Prostate gland (tissue), 2 donors: ENCODE measurements at regions not wholly inside any gene's neighbourhood (a gene's known extent, or its start where the extent isn't known, plus 50 kb on each side); places are given as distances from the start of the nearest gene placed in this dataset.

Source experiments
- DNase-seq: peaks from one replicate; pipeline ENCODE4 v3.0.0-alpha.2; 2019; ENCODE audit warnings: low spot score
- H3K27ac ChIP-seq, 2 donors: fragments of 200-600 bp; sonication (generic); 2 replicates each; pipeline ENCODE4 v1.5.1; 2017 to 2019
- H3K27me3 ChIP-seq: fragments of 200-600 bp; sonication (generic); replicated peaks from 2 replicates; pipeline ENCODE4 v1.5.1; 2019; ENCODE audit not compliant: insufficient read depth
- H3K36me3 ChIP-seq, 2 donors: fragments of 200-600 bp; sonication (generic); 1 replicate in 1 of 2; 2 replicates in 1 of 2; pipeline versions ENCODE4 v1.5.1 to v1.8.1; 2017 to 2019
- H3K4me1 ChIP-seq: fragments of 200-600 bp; sonication (generic); replicated peaks from 2 replicates; pipeline ENCODE4 v1.5.1; 2019
- H3K4me3 ChIP-seq, 2 donors: fragments of 200-600 bp; sonication (generic); 2 replicates each; pipeline ENCODE4 v1.5.1; 2017 to 2019
- H3K9me3 ChIP-seq: fragments of 200-600 bp; sonication (generic); 2 replicates; pipeline ENCODE4 v1.5.1; 2017
- POLR2A ChIP-seq: fragments of 450-650 bp; IDR thresholded peaks from one replicate; pipeline ENCODE4 v1.6.1; 2016; ENCODE audit warnings: antibody characterized with exemption, mild to moderate bottlenecking
- POLR2AphosphoS5 ChIP-seq: sonication (generic); formaldehyde crosslinking; IDR thresholded peaks from one replicate; pipeline ENCODE4 v1.6.1; 2017; ENCODE audit warnings: antibody characterized with exemption
- WGBS: methylation state at CpG from one replicate; pipeline ENCODE4 v1.1.5; 2018; 5-methylcytosine and 5-hydroxymethylcytosine counted together
- intact Hi-C: fragments of 100-400 bp; cut with DNase I; formaldehyde crosslinking; loops from one replicate; pipeline ENCODE4 v1.14.2; 2022
- TF ChIP-seq, protein P1 (sequence below), 4 experiments: fragments of 200-600 bp in 2 of 4; fragments of 450-650 bp in 2 of 4; sonication (generic) in 2 of 4; IDR thresholded peaks; 1 replicate in 3 of 4; 2 replicates in 1 of 4; pipeline ENCODE4 v1.5.1; 2016 to 2019; ENCODE audit warnings: antibody characterized with exemption in 4 of 4, mild to moderate bottlenecking in 2 of 4, moderate library complexity in 2 of 4

DNA sequence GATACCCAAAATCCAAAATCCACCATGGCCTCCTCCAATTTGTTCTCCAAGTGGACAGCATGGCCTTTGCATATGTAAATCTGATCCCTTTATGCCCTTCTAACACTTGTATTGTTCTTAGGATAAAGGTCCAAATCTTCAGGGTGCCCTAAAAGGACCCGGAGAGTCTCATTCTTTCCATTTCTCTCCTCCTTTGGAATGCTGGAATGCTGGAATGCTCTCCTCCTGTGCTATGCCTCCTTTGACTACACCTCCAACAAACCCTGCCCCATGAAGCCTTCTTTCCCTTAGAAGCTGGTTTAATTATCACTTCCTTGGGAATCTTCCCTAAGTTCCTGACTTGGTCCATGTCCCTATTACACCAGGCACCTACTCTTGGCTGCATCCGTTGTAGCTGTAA lies 484.8 kb upstream of the RUNX1 start:
- WGBS = 96% methylated on average over 2 of the region's 2 CpGs
- no peak for DNase-seq
- H3K9me3 ChIP-seq = no peaks in the 10 kb centered on the region
- H3K4me1 ChIP-seq = no peaks in the 10 kb centered on the region
- no peaks in the 10 kb centered on the region for H3K27me3 ChIP-seq
- intact Hi-C loops = no loop called here
- no peak overlapping the region for H3K4me3 ChIP-seq
- TF ChIP-seq POLR2A (no peak), POLR2AphosphoS5 (no peak)
- TF ChIP-seq, protein P1, sequence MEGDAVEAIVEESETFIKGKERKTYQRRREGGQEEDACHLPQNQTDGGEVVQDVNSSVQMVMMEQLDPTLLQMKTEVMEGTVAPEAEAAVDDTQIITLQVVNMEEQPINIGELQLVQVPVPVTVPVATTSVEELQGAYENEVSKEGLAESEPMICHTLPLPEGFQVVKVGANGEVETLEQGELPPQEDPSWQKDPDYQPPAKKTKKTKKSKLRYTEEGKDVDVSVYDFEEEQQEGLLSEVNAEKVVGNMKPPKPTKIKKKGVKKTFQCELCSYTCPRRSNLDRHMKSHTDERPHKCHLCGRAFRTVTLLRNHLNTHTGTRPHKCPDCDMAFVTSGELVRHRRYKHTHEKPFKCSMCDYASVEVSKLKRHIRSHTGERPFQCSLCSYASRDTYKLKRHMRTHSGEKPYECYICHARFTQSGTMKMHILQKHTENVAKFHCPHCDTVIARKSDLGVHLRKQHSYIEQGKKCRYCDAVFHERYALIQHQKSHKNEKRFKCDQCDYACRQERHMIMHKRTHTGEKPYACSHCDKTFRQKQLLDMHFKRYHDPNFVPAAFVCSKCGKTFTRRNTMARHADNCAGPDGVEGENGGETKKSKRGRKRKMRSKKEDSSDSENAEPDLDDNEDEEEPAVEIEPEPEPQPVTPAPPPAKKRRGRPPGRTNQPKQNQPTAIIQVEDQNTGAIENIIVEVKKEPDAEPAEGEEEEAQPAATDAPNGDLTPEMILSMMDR (IDR thresholded peaks at IDR 0.05) = no peak
- no peak overlapping the region for H3K27ac ChIP-seq
- H3K36me3 ChIP-seq = no peaks in the 10 kb centered on the region

DNA sequence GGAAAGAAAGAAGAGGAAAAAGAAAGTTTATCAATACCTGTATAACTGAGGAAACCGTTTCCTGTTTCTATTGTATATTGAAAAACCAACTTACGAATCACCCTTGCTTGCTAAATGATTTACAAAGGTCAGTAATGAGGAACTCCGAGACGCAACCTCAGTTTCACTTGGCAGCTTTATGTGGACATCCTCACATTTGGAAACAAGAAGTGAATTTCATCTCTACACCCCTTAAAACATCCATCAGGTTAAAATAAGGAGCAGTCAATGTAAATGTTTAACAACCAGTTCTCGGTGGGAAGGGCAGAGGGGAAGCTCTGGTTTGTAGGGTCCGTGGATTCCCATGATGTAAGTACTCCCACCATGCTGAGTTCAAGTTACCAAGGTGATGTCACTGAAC lies 481.7 kb upstream of the RUNX1 start:
- H3K36me3 ChIP-seq = no peaks in the 10 kb centered on the region
- TF ChIP-seq, protein P1 (IDR thresholded peaks at IDR 0.05) = no peak
- no peak for TF ChIP-seq POLR2A
- TF ChIP-seq POLR2AphosphoS5 = no peak
- 78% methylated on average over 6 of the region's 6 CpGs for WGBS
- H3K4me1 ChIP-seq = no peaks in the 10 kb centered on the region
- no peak overlapping the region for H3K4me3 ChIP-seq
- DNase-seq = no peak
- no peaks in the 10 kb centered on the region for H3K27me3 ChIP-seq
- H3K27ac ChIP-seq = no peak overlapping the region
- intact Hi-C loops = no loop called here
- H3K9me3 ChIP-seq = no peaks in the 10 kb centered on the region

DNA sequence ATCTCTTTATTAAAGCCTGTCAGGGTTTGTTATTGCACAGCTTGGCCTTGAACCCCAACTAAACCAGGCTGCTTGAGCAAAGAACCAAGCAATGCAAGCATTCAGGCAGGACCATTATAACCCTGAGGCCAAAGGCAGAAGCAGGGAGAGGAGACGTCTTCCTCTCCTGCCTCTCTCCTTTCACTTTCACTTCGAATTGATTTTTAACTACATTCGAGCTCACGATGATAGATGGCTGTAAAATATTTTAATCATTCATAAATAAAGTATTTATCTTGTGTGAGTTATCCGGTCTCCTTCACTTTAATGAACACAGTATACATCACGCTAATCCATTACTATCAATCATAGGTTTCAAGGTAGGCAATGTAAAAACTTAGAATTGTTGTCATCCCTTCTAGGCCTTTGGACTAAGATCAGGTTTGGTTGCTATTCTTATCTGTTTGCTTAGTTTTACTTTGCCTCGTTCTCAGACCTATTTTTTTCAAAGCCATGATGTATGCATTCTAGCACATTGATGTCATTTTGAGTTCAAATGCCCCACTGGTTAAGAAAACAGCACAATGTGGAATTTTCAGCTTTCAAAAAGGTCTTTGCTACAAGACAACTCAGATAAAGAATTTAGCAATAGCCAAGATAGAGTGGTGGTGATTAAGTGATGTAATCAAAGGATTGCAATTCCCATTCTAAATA lies 480.2 kb upstream of the RUNX1 start:
- no peak for DNase-seq
- H3K4me1 ChIP-seq = no peaks in the 10 kb centered on the region
- no peaks in the 10 kb centered on the region for H3K36me3 ChIP-seq
- no peaks in the 10 kb centered on the region for H3K9me3 ChIP-seq
- H3K27me3 ChIP-seq = no peaks in the 10 kb centered on the region
- H3K27ac ChIP-seq = no peak overlapping the region
- TF ChIP-seq, protein P1 (IDR thresholded peaks at IDR 0.05) = no peak
- no peak for TF ChIP-seq POLR2A
- no peak for TF ChIP-seq POLR2AphosphoS5
- WGBS = 39% methylated on average over 7 of the region's 7 CpGs
- no peak overlapping the region for H3K4me3 ChIP-seq
- intact Hi-C loops = no loop called here

DNA sequence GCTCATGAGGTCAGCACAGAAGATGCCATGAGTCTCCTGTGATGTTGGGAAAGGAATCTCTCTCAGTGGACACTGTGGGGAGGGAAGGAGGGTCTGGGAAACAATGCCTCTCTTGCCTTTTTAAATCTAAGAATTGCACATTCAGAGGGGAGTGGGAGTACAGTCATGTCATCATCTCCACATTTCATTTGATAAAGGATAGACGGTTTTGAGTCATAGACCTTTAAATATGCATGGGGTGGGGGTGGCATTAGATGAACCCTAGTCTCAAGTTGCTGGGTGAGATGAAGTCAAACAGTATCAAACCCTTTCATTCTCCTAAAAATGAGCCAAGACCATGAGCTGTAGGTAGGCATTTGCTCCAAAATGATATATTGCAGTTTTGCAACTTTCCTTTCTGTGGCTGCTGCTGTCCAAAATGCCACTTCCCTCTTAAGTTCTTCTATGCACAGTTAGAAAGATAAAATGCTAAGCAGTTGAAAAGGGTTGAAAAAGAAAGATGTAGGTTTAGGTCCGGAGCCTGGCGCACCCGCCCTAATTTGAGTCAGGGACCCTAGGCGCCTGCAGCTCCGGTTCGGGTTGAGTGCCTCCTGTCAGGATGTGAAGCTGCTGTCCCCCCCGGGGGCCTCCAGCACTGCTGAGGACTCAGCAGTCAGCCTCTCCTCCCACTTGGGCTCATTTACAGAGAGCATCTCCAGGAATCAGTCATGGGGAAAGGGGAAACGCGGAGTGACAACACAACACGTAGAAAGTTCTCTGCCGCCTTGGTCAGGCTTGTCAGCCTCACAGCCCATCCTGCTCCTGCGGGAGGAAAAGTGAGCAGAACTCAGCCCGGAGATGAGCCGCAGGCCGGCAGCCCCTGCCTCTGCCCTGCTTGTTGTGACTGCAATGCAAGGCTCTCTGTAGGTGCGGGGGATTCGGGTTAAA lies 479.3 kb upstream of the RUNX1 start:
- Histone ChIP-seq H3K4me3 (no peak overlapping the region), H3K27me3 (no peaks in the 10 kb centered on the region), H3K36me3 (no peaks in the 10 kb centered on the region), H3K4me1 (no peaks in the 10 kb centered on the region), H3K27ac (no peak overlapping the region), H3K9me3 (no peaks in the 10 kb centered on the region)
- no peak for DNase-seq
- WGBS = 64% methylated on average over 18 of the region's 18 CpGs
- no peak for TF ChIP-seq POLR2A
- TF ChIP-seq POLR2AphosphoS5 = no peak
- TF ChIP-seq, protein P1 (IDR thresholded peaks at IDR 0.05) = no peak
- intact Hi-C loops = no loop called here
